Suprapubic skin (tissue), 4 donors: ENCODE measurements at regions not wholly inside any gene's neighbourhood (a gene's known extent, or its start where the extent isn't known, plus 50 kb on each side); places are given as distances from the start of the nearest gene placed in this dataset.
A peak's percentile ranks its signal among the peaks of the same experiment; 100 is the strongest.

Source experiments
- DNase-seq, 2 donors: peaks; one replicate each; pipeline ENCODE4 v3.0.0-alpha.2; 2019; ENCODE audit warnings: low spot score in 2 of 2
- H3K27ac ChIP-seq: fragments of 200-600 bp; sonication (generic); one replicate; pipeline ENCODE4 v1.5.1; 2019
- H3K27me3 ChIP-seq: fragments of 200-600 bp; sonication (generic); one replicate; pipeline ENCODE4 v1.5.1; 2019
- H3K36me3 ChIP-seq: fragments of 200-600 bp; sonication (generic); one replicate; pipeline ENCODE4 v1.5.1; 2019
- H3K4me1 ChIP-seq: fragments of 200-600 bp; sonication (generic); one replicate; pipeline ENCODE4 v1.5.1; 2019
- H3K4me3 ChIP-seq: fragments of 200-600 bp; sonication (generic); one replicate; pipeline ENCODE4 v1.5.1; 2019; ENCODE audit warnings: mild to moderate bottlenecking
- H3K9me3 ChIP-seq: fragments of 200-600 bp; sonication (generic); one replicate; pipeline ENCODE4 v1.5.1; 2019
- CTCF ChIP-seq, 2 donors: fragments of 200-600 bp in 1 of 2; fragments of 450-650 bp in 1 of 2; sonication (generic) in 1 of 2; IDR thresholded peaks; one replicate each; pipeline ENCODE4 v1.5.1; 2016 to 2019; ENCODE audit warnings: antibody characterized with exemption in 2 of 2, mild to moderate bottlenecking in 1 of 2, moderate library complexity in 1 of 2
- EP300 ChIP-seq: sonication (generic); formaldehyde crosslinking; IDR thresholded peaks from one replicate; pipeline ENCODE4 v1.6.1; 2017; ENCODE audit warnings: antibody characterized with exemption
- POLR2A ChIP-seq, 2 donors: fragments of 450-650 bp; IDR thresholded peaks; one replicate each; pipeline ENCODE4 v1.6.1; 2017; ENCODE audit warnings: antibody characterized with exemption in 2 of 2, mild to moderate bottlenecking in 2 of 2, moderate library complexity in 2 of 2
- POLR2AphosphoS5 ChIP-seq, 3 donors: sonication (generic); formaldehyde crosslinking; IDR thresholded peaks; one replicate each; pipeline ENCODE4 v1.6.1; 2017; ENCODE audit warnings: antibody characterized with exemption in 3 of 3
- WGBS: methylation state at CpG from one replicate; pipeline ENCODE4 v1.1.5; 2018; 5-methylcytosine and 5-hydroxymethylcytosine counted together

- no peak for TF ChIP-seq CTCF (IDR thresholded peaks at IDR 0.05)
- no peak for TF ChIP-seq POLR2AphosphoS5 (IDR thresholded peaks at IDR 0.05)
- TF ChIP-seq EP300: no peak
- TF ChIP-seq POLR2A (IDR thresholded peaks at IDR 0.05): no peak
- peak overlapping the region; percentile 43 for H3K4me3 ChIP-seq
- H3K27me3 ChIP-seq: no peaks in the 10 kb centered on the region
- H3K9me3 ChIP-seq: no peaks in the 10 kb centered on the region
- no peaks in the 10 kb centered on the region for H3K36me3 ChIP-seq
- no peak overlapping the region for H3K27ac ChIP-seq
- no peak for DNase-seq
- peaks cover 4% of the 10 kb centered on the region for H3K4me1 ChIP-seq
- 53% methylated on average over 24 of the region's 24 CpGs for WGBS
Observed at GRCh38 chrX:155767876-155768769, 113.0 kb upstream of the VAMP7 start.

GRCh38 chrX:155767051-155767875 lies 113.9 kb upstream of the VAMP7 start:
- Histone ChIP-seq H3K36me3 (no peaks in the 10 kb centered on the region), H3K27ac (no peak overlapping the region), H3K4me3 (peak overlapping the region; percentile 43), H3K4me1 (peaks cover 4% of the 10 kb centered on the region), H3K9me3 (no peaks in the 10 kb centered on the region), H3K27me3 (no peaks in the 10 kb centered on the region)
- WGBS: 29% methylated on average over 19 of the region's 19 CpGs
- TF ChIP-seq POLR2AphosphoS5 (IDR thresholded peaks at IDR 0.05) (no peak), POLR2A (IDR thresholded peaks at IDR 0.05) (no peak), EP300 (no peak), CTCF (IDR thresholded peaks at IDR 0.05) (no peak)
- DNase-seq: peak in 1 of 2 donors; percentile 61

- Histone ChIP-seq H3K36me3 (no peaks in the 10 kb centered on the region), H3K27me3 (no peaks in the 10 kb centered on the region), H3K9me3 (no peaks in the 10 kb centered on the region), H3K4me3 (no peak overlapping the region), H3K27ac (no peak overlapping the region), H3K4me1 (peaks cover 4% of the 10 kb centered on the region)
- TF ChIP-seq CTCF (IDR thresholded peaks at IDR 0.05): no peak
- no peak for TF ChIP-seq EP300
- TF ChIP-seq POLR2A (IDR thresholded peaks at IDR 0.05): no peak
- TF ChIP-seq POLR2AphosphoS5 (IDR thresholded peaks at IDR 0.05): no peak
- 41% methylated on average over 1 of the region's 1 CpG for WGBS
- DNase-seq: no peak
Observed at GRCh38 chrX:155766321-155766720, 114.8 kb upstream of the VAMP7 start.

- no peak for DNase-seq
- H3K4me1 ChIP-seq: no peaks in the 10 kb centered on the region
- TF ChIP-seq POLR2A (IDR thresholded peaks at IDR 0.05): no peak
- TF ChIP-seq POLR2AphosphoS5 (IDR thresholded peaks at IDR 0.05): no peak
- no peak overlapping the region for H3K27ac ChIP-seq
- no peaks in the 10 kb centered on the region for H3K36me3 ChIP-seq
- H3K4me3 ChIP-seq: no peak overlapping the region
- H3K9me3 ChIP-seq: no peaks in the 10 kb centered on the region
- no peaks in the 10 kb centered on the region for H3K27me3 ChIP-seq
Observed at GRCh38 chrX:155761185-155761584, 120.0 kb upstream of the VAMP7 start.

- 61% methylated on average over 3 of the region's 3 CpGs for WGBS
- Histone ChIP-seq H3K9me3 (no peaks in the 10 kb centered on the region), H3K36me3 (no peaks in the 10 kb centered on the region), H3K4me3 (no peak overlapping the region), H3K27me3 (no peaks in the 10 kb centered on the region), H3K27ac (no peak overlapping the region), H3K4me1 (no peaks in the 10 kb centered on the region)
- no peak for DNase-seq
- TF ChIP-seq POLR2AphosphoS5 (IDR thresholded peaks at IDR 0.05) (no peak), EP300 (no peak), CTCF (IDR thresholded peaks at IDR 0.05) (no peak), POLR2A (IDR thresholded peaks at IDR 0.05) (no peak)
Observed at GRCh38 chrX:155757046-155757759, 123.9 kb upstream of the VAMP7 start.
